Uterus (tissue), 3 donors: ENCODE measurements at regions not wholly inside any gene's neighbourhood (a gene's known extent, or its start where the extent isn't known, plus 50 kb on each side); places are given as distances from the start of the nearest gene placed in this dataset.

Experiments used
- DNase-seq, 2 donors: peaks; one replicate each; pipeline ENCODE4 v3.0.0-alpha.2; 2019 to 2020
- H3K27ac ChIP-seq, 2 donors: fragments of 200-600 bp; sonication (generic); 1 replicate in 1 of 2; 2 replicates in 1 of 2; pipeline ENCODE4 v1.5.1; 2016 to 2018
- H3K27me3 ChIP-seq, 2 donors: fragments of 200-600 bp; sonication (generic); one replicate each; pipeline ENCODE4 v1.5.1; 2018 to 2019; ENCODE audit warnings: control low read depth in 1 of 2
- H3K36me3 ChIP-seq, 2 donors: fragments of 200-600 bp; sonication (generic); one replicate each; pipeline ENCODE4 v1.5.1; 2019; ENCODE audit warnings: control low read depth in 1 of 2
- H3K4me1 ChIP-seq, 2 donors: fragments of 200-600 bp; sonication (generic); one replicate each; pipeline ENCODE4 v1.5.1; 2018 to 2019; ENCODE audit warnings: control low read depth in 1 of 2
- H3K4me3 ChIP-seq, 2 donors: fragments of 200-600 bp; sonication (generic); 1 replicate in 1 of 2; 2 replicates in 1 of 2; pipeline ENCODE4 v1.5.1; 2018 to 2019; ENCODE audit warnings: mild to moderate bottlenecking in 1 of 2
- H3K9me3 ChIP-seq, 2 donors: fragments of 200-600 bp; sonication (generic); one replicate each; pipeline ENCODE4 v1.5.1; 2019; ENCODE audit warnings: control low read depth in 1 of 2
- POLR2A ChIP-seq, 2 donors: fragments of 450-650 bp; IDR thresholded peaks; one replicate each; pipeline ENCODE4 v1.6.1; 2016; ENCODE audit warnings: antibody characterized with exemption in 2 of 2, mild to moderate bottlenecking in 1 of 2, moderate library complexity in 1 of 2
- intact Hi-C: fragments of 100-400 bp; cut with DNase I; formaldehyde crosslinking; loops from one replicate; pipeline ENCODE4 v1.15.1; 2023; ENCODE audit warnings: low total_unique reads
- TF ChIP-seq, protein P1 (sequence below), 4 experiments: fragments of 200-600 bp in 2 of 4; fragments of 450-650 bp in 2 of 4; sonication (generic) in 2 of 4; IDR thresholded peaks; one replicate each; pipeline ENCODE4 v1.5.1; 2016 to 2019; ENCODE audit warnings: antibody characterized with exemption in 4 of 4, mild to moderate bottlenecking in 2 of 4, moderate library complexity in 1 of 4
- donor health status: DM: yes; HTN: yes; CAD: no.

DNA sequence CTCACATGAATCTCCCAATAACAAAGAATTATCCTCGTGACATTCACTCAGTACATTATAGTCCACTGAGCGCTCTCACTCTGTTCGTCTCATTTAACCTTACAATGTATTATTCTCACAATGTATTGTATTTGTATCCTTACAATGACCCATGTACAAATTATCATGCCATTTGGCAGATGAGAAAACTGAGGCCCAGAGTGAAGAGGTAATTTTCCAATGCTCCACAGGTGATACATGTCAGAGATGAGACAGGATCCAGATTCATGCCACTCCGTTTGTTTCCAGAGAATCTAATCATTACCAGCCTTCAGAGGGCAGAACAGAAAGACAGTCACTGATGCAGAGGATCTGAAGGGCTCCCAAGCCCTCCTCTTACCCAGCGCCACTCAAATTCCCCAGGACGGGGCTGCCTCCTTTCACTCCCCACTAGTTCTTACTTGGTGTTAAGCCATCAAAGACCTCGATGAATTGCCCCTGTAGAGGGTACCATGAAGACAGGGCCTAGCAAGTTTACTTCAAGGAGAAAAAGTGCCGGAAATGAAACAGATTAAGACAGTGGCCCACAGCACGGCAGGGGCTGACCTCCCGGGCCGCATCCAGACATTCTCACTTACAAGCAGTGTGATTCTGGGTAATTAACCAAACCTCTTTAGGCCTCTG lies 98.4 kb upstream of the MBOAT2 start:
- intact Hi-C loops: no loop called here
- Histone ChIP-seq H3K9me3 (no peaks in the 10 kb centered on the region), H3K27ac (no peak overlapping the region), H3K4me1 (no peaks in the 10 kb centered on the region), H3K36me3 (no peaks in the 10 kb centered on the region), H3K27me3 (no peaks in the 10 kb centered on the region), H3K4me3 (no peak overlapping the region)
- TF ChIP-seq, protein P1, sequence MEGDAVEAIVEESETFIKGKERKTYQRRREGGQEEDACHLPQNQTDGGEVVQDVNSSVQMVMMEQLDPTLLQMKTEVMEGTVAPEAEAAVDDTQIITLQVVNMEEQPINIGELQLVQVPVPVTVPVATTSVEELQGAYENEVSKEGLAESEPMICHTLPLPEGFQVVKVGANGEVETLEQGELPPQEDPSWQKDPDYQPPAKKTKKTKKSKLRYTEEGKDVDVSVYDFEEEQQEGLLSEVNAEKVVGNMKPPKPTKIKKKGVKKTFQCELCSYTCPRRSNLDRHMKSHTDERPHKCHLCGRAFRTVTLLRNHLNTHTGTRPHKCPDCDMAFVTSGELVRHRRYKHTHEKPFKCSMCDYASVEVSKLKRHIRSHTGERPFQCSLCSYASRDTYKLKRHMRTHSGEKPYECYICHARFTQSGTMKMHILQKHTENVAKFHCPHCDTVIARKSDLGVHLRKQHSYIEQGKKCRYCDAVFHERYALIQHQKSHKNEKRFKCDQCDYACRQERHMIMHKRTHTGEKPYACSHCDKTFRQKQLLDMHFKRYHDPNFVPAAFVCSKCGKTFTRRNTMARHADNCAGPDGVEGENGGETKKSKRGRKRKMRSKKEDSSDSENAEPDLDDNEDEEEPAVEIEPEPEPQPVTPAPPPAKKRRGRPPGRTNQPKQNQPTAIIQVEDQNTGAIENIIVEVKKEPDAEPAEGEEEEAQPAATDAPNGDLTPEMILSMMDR (IDR thresholded peaks at IDR 0.05): no peak
- no peak for TF ChIP-seq POLR2A (IDR thresholded peaks at IDR 0.05)
- no peak for DNase-seq

DNA sequence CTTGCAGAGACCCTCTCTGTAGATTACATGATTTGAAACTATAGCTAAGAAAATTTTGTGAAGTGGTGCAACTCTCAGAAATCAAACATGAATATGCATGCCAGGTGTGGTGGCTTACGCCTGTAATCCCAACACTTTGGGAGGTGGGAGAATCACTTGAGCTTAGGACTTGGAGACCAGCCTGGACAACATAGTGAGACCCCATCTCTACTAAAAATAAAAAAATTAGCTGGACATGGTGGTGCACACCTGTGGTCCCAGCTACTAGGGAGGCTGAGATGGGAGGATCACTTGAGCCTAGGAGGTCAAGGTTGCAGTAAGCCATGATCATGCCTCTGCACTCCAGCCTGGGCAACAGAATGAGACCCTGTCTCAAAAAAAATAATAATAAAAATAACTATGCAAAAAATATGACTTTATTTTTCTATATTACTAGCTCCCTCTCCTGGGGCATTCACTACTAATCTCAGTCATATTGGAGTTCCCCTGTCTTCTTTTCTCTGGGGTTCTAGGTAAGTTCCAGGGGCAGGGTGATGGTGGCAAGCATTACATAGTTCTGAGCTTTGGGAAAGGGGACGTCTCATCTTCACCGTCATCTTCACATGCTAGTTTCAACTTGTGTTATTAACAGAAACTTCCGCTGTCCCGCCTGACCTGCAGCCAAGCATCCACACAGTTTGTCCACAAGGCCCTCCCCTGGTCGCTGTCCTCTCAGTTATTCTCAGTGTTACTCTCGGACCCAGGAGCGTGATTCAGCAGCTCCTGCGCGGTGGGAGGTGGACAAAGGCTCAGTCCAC lies 96.8 kb upstream of the MBOAT2 start:
- no peak overlapping the region for H3K4me3 ChIP-seq
- H3K27me3 ChIP-seq: no peaks in the 10 kb centered on the region
- no peaks in the 10 kb centered on the region for H3K36me3 ChIP-seq
- no peak overlapping the region for H3K27ac ChIP-seq
- intact Hi-C loops: no loop called here
- TF ChIP-seq, protein P1 (IDR thresholded peaks at IDR 0.05): no peak
- TF ChIP-seq POLR2A (IDR thresholded peaks at IDR 0.05): no peak
- H3K4me1 ChIP-seq: no peaks in the 10 kb centered on the region
- no peaks in the 10 kb centered on the region for H3K9me3 ChIP-seq
- no peak for DNase-seq

DNA sequence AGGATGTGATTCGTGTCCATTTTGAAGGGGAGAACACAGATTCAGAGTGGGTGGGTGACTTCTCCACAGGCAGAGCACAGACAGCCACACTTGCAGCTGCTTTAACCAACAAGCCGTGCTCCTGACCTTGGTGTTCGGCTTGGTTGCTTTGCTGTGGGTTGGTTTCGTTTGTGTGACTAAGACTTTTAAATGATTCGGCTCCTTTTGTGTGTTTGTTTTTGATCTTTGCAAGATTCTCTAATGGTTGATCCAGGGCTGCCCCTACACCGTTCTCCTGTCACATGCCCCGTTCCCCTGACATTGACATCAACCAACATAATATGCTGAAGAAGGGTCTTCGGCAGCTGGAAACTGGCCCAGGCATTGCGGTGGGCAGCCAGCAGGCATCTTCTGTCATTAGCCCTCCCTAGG lies 95.9 kb upstream of the MBOAT2 start:
- DNase-seq: no peak
- no peak overlapping the region for H3K4me3 ChIP-seq
- H3K9me3 ChIP-seq: no peaks in the 10 kb centered on the region
- H3K4me1 ChIP-seq: no peaks in the 10 kb centered on the region
- H3K27ac ChIP-seq: no peak overlapping the region
- no peak for TF ChIP-seq POLR2A (IDR thresholded peaks at IDR 0.05)
- TF ChIP-seq, protein P1 (IDR thresholded peaks at IDR 0.05): no peak
- no peaks in the 10 kb centered on the region for H3K36me3 ChIP-seq
- H3K27me3 ChIP-seq: no peaks in the 10 kb centered on the region
- intact Hi-C loops: no loop called here

DNA sequence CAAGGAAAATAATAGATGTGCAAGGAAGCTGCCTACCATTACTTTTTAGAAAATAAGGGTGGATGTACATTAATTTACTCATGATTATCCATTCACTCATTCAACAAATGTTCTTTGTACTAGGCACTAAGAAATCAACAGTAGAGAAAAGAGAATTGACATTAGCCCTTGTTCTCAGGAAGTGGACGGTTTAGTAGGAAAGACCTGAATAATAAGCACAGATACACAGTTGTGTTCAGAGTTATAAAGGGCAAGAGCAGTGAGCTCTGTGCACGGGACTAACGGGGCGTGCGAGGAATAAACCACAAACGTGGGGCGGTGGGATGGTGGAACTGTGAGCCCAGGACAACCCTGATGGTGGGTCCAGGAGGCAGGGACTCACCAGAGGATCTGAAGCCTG lies 94.4 kb upstream of the MBOAT2 start:
- Histone ChIP-seq H3K4me3 (no peak overlapping the region), H3K9me3 (no peaks in the 10 kb centered on the region), H3K4me1 (no peaks in the 10 kb centered on the region), H3K27ac (no peak overlapping the region), H3K36me3 (no peaks in the 10 kb centered on the region), H3K27me3 (no peaks in the 10 kb centered on the region)
- intact Hi-C loops: no loop called here
- DNase-seq: no peak
- TF ChIP-seq POLR2A (IDR thresholded peaks at IDR 0.05): no peak
- TF ChIP-seq, protein P1 (IDR thresholded peaks at IDR 0.05): no peak

DNA sequence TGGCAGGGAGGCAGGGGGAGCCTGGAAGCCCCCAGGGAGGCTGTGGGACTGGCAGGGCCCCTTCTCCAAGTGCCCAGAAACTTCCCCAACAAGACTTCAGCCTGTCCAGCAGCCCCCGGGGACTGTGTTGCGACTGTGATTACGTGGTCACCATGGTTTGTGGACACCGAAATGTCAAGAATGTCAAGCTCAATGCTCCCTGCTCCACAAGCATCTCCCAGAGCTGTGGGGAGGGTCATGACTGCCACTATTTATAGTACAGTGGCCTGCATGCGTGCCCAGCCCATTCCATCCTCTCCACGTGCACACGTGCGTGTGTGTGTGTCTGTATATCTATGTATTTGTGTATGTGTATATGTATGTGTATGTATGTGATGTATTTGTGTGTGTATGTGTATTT lies 93.8 kb upstream of the MBOAT2 start:
- Histone ChIP-seq H3K9me3 (no peaks in the 10 kb centered on the region), H3K36me3 (no peaks in the 10 kb centered on the region), H3K27me3 (no peaks in the 10 kb centered on the region), H3K27ac (no peak overlapping the region), H3K4me3 (no peak overlapping the region), H3K4me1 (no peaks in the 10 kb centered on the region)
- TF ChIP-seq, protein P1 (IDR thresholded peaks at IDR 0.05): no peak
- TF ChIP-seq POLR2A (IDR thresholded peaks at IDR 0.05): no peak
- intact Hi-C loops: no loop called here
- DNase-seq: no peak
